Activated CD8-positive, alpha-beta T cell treated with anti-CD3 and anti-CD28 coated beads for 36 hours (primary cell): ENCODE measurements at regions not wholly inside any gene's neighbourhood (a gene's known extent, or its start where the extent isn't known, plus 50 kb on each side); places are given as distances from the start of the nearest gene placed in this dataset.
"Not testable (repeated sequence)": the region's sequence is repeated elsewhere in the genome, so short reads cannot be mapped to it uniquely, and the experiment has no call there.

ENCODE experiments used
- ATAC-seq: fragments of 200-7000 bp; cut with Tn5 transposase; one replicate; pipeline ENCODE4 v1.10.0; 2021; ENCODE audit warnings: mild to moderate bottlenecking, moderate library complexity
- CTCF ChIA-PET: fragments of 350-600 bp; sonication (Branson Sonifier 250); formaldehyde crosslinking; loops from one replicate; lab custom pipeline; 2021; ENCODE audit warnings: antibody characterized with exemption; lab: Charles Lee
- POLR2A ChIA-PET: fragments of 350-600 bp; sonication (Branson Sonifier 250); formaldehyde crosslinking; loops from one replicate; lab custom pipeline; 2021; ENCODE audit warnings: antibody characterized with exemption; lab: Charles Lee
- DNase-seq: peaks from one replicate; pipeline ENCODE4 v3.0.0-alpha.2; 2020
- H3K27ac Mint-ChIP-seq: one replicate; pipeline ENCODE4 v1.8.0; 2021; ENCODE audit warnings: mild to moderate bottlenecking, mixed read lengths
- H3K27me3 Mint-ChIP-seq: one replicate; pipeline ENCODE4 v1.8.0; 2021; ENCODE audit warnings: mixed read lengths
- H3K36me3 Mint-ChIP-seq: one replicate; pipeline ENCODE4 v1.8.0; 2021; ENCODE audit warnings: low read depth, mixed read lengths
- H3K4me1 Mint-ChIP-seq: one replicate; pipeline ENCODE4 v1.8.0; 2021; ENCODE audit warnings: low read depth, mixed read lengths
- H3K4me3 Mint-ChIP-seq: one replicate; pipeline ENCODE4 v1.8.0; 2021; ENCODE audit warnings: mild to moderate bottlenecking, moderate library complexity, mixed read lengths
- H3K9me3 Mint-ChIP-seq: one replicate; pipeline ENCODE4 v1.8.0; 2021; ENCODE audit warnings: mixed read lengths
- intact Hi-C: fragments of 100-400 bp; cut with micrococcal nuclease; formaldehyde crosslinking; loops from one replicate; pipeline ENCODE4 v1.10.0; 2022
- TF ChIP-seq, protein P1 (sequence below): fragments of 200-600 bp; IDR thresholded peaks from one replicate; pipeline ENCODE4 v1.8.0; 2022; ENCODE audit warnings: antibody characterized with exemption, mild to moderate bottlenecking

DNA sequence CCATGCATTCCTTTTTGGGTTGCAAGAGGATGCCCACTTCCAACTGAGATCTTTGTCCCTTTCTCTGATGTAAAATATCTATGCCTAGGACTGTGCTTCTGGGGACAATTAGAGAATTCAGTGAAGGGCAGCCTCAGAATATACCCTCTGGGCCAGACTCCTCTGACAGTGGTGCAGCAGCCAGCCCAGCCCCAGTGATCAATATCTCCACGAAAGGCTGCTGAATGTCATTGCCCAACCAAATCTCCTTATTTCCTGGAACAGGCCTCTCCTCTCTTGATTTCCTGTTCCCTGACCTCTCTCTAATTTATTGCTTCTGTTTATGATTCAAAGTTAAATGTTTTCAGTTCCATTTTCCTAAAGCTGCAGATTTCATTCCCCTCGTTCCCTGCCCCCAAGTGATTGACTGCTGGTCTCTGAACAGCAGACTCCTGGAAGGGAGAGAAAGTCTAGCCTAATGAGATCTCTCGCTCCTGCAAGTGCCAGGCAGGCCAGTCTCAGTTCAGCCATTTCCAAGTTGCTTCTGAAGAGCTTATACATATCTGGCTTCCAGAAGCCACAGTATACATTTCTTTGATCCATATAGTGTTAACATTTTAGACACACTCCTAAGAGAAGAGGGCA is 104.4 kb upstream of the SALL1 start:
- intact Hi-C loops: no loop called here
- TF ChIP-seq, protein P1, sequence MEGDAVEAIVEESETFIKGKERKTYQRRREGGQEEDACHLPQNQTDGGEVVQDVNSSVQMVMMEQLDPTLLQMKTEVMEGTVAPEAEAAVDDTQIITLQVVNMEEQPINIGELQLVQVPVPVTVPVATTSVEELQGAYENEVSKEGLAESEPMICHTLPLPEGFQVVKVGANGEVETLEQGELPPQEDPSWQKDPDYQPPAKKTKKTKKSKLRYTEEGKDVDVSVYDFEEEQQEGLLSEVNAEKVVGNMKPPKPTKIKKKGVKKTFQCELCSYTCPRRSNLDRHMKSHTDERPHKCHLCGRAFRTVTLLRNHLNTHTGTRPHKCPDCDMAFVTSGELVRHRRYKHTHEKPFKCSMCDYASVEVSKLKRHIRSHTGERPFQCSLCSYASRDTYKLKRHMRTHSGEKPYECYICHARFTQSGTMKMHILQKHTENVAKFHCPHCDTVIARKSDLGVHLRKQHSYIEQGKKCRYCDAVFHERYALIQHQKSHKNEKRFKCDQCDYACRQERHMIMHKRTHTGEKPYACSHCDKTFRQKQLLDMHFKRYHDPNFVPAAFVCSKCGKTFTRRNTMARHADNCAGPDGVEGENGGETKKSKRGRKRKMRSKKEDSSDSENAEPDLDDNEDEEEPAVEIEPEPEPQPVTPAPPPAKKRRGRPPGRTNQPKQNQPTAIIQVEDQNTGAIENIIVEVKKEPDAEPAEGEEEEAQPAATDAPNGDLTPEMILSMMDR: no peak
- no peak overlapping the region for H3K4me3 Mint-ChIP-seq
- no peaks in the 10 kb centered on the region for H3K4me1 Mint-ChIP-seq
- H3K9me3 Mint-ChIP-seq: peaks cover 3% of the 10 kb centered on the region
- no peak for ATAC-seq
- no peaks in the 10 kb centered on the region for H3K36me3 Mint-ChIP-seq
- ChIA-PET POLR2A (no interaction called here), CTCF (no interaction called here)
- DNase-seq: no peak
- no peak overlapping the region for H3K27ac Mint-ChIP-seq
- no peaks in the 10 kb centered on the region for H3K27me3 Mint-ChIP-seq

DNA sequence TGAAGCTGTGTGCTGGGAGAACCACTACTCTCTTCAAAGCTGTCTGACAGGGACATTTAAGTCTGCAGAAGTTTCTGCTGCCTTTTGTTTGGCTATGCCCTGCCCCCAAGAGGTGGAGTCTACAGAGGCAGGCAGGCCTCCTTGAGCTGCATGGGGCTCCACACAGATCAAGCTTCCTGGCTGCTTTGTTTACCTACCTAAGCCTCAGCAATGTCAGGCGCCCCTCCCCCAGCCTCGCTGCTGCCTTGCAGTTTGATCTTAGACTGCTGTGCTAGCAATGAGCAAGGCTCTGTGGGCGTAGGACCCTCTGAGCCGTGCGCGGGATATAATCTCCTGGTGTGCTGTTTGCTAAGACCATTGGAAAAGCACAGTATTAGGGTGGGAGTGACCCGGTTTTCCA is 103.3 kb upstream of the SALL1 start:
- intact Hi-C loops, H3K4me1 Mint-ChIP-seq, H3K36me3 Mint-ChIP-seq, POLR2A ChIA-PET, H3K27ac Mint-ChIP-seq, H3K9me3 Mint-ChIP-seq, ATAC-seq, H3K4me3 Mint-ChIP-seq, CTCF ChIA-PET, DNase-seq, H3K27me3 Mint-ChIP-seq: not testable (repeated sequence)

- intact Hi-C loops: no loop called here
- Mint-ChIP-seq H3K36me3 (no peaks in the 10 kb centered on the region), H3K4me3 (no peak overlapping the region), H3K27ac (no peak overlapping the region), H3K9me3 (peaks cover 5% of the 10 kb centered on the region), H3K27me3 (no peaks in the 10 kb centered on the region), H3K4me1 (no peaks in the 10 kb centered on the region)
- ChIA-PET CTCF (no interaction called here), POLR2A (no interaction called here)
- no peak for DNase-seq
- TF ChIP-seq, protein P1: no peak
- ATAC-seq: no peak
Measured at GRCh38 chr16:51248217-51248616, 97.1 kb upstream of the SALL1 start.

- H3K4me3 Mint-ChIP-seq: no peak overlapping the region
- CTCF ChIA-PET: no interaction called here
- no peak for ATAC-seq
- H3K36me3 Mint-ChIP-seq: no peaks in the 10 kb centered on the region
- no peak for DNase-seq
- no peaks in the 10 kb centered on the region for H3K27me3 Mint-ChIP-seq
- H3K27ac Mint-ChIP-seq: no peak overlapping the region
- POLR2A ChIA-PET: no interaction called here
- TF ChIP-seq, protein P1: no peak
- H3K9me3 Mint-ChIP-seq: peaks cover 3% of the 10 kb centered on the region
- intact Hi-C loops: no loop called here
- no peaks in the 10 kb centered on the region for H3K4me1 Mint-ChIP-seq
Measured at GRCh38 chr16:51245658-51245995, 94.6 kb upstream of the SALL1 start.

GRCh38 chr16:51244887-51245657 is 94.0 kb upstream of the SALL1 start:
- Mint-ChIP-seq H3K9me3 (peaks cover 4% of the 10 kb centered on the region), H3K36me3 (no peaks in the 10 kb centered on the region), H3K27me3 (no peaks in the 10 kb centered on the region), H3K27ac (no peak overlapping the region), H3K4me1 (no peaks in the 10 kb centered on the region), H3K4me3 (no peak overlapping the region)
- TF ChIP-seq, protein P1: no peak
- POLR2A ChIA-PET: no interaction called here
- ATAC-seq (no peak), DNase-seq (no peak)
- intact Hi-C loops: no loop called here
- CTCF ChIA-PET: no interaction called here
